Naive thymus-derived CD4-positive, alpha-beta T cell (primary cell): ENCODE measurements at regions not wholly inside any gene's neighbourhood (a gene's known extent, or its start where the extent isn't known, plus 50 kb on each side); places are given as distances from the start of the nearest gene placed in this dataset.

ENCODE experiments used
- ATAC-seq: fragments of 150-1000 bp; cut with Tn5 transposase; 2 replicates; pipeline ENCODE4 v1.10.0; 2021; ENCODE audit warnings: mild to moderate bottlenecking, moderate library complexity
- CTCF ChIA-PET: fragments of 350-600 bp; sonication (Branson Sonifier 250); formaldehyde crosslinking; loops from one replicate; lab custom pipeline; 2021; ENCODE audit warnings: antibody characterized with exemption; lab: Charles Lee
- POLR2A ChIA-PET: fragments of 350-600 bp; sonication (Branson Sonifier 250); formaldehyde crosslinking; loops from one replicate; lab custom pipeline; 2021; ENCODE audit warnings: antibody characterized with exemption, inconsistent platforms; lab: Charles Lee
- DNase-seq, 9 donors: peaks; one replicate each; pipeline versions ENCODE4 v3.0.0 to v3.0.0-alpha.2; 2020 to 2022; ENCODE audit warnings: mixed read lengths in 1 of 9
- H3K27ac ChIP-seq: one replicate; pipeline ENCODE4 v1.7.0; 2013; ENCODE audit warnings: mild to moderate bottlenecking, low read depth, low read length, moderate library complexity
- H3K27me3 ChIP-seq, 2 donors: one replicate each; pipeline ENCODE4 v1.7.0; 2013; ENCODE audit warnings: low read length in 2 of 2, mild to moderate bottlenecking in 2 of 2, moderate library complexity in 2 of 2; ENCODE audit not compliant: control insufficient read depth in 2 of 2, insufficient read depth in 2 of 2
- H3K36me3 ChIP-seq, 3 experiments: 1 replicate in 2 of 3; 2 replicates in 1 of 3; pipeline ENCODE4 v1.7.0; 2013; ENCODE audit warnings: low read length in 3 of 3, mild to moderate bottlenecking in 3 of 3, moderate library complexity in 1 of 3; ENCODE audit not compliant: insufficient read depth in 3 of 3, control insufficient read depth in 2 of 3
- H3K4me1 ChIP-seq, 2 donors: one replicate each; pipeline ENCODE4 v1.7.0; 2013; ENCODE audit warnings: low read length in 2 of 2, mild to moderate bottlenecking in 2 of 2, moderate library complexity in 1 of 2; ENCODE audit not compliant: control insufficient read depth in 2 of 2, insufficient read depth in 2 of 2
- H3K4me3 ChIP-seq: 2 replicates; pipeline ENCODE4 v1.7.0; 2013; ENCODE audit warnings: mild to moderate bottlenecking, low read length
- H3K9me3 ChIP-seq, 3 experiments: 1 replicate in 2 of 3; 2 replicates in 1 of 3; pipeline ENCODE4 v1.7.0; 2013; ENCODE audit warnings: low read length in 3 of 3; ENCODE audit not compliant: control insufficient read depth in 2 of 3
- H3K27ac Mint-ChIP-seq, 9 donors: one replicate each; pipeline ENCODE4 v1.8.0; 2020 to 2022; ENCODE audit warnings: mixed read lengths in 9 of 9, mild to moderate bottlenecking in 8 of 9, moderate library complexity in 5 of 9, inconsistent platforms in 2 of 9
- H3K27me3 Mint-ChIP-seq, 5 donors: one replicate each; pipeline ENCODE4 v1.8.0; 2021 to 2022; ENCODE audit warnings: mixed read lengths in 5 of 5, mild to moderate bottlenecking in 1 of 5
- H3K36me3 Mint-ChIP-seq, 5 donors: one replicate each; pipeline ENCODE4 v1.8.0; 2020 to 2022; ENCODE audit warnings: mixed read lengths in 5 of 5, mild to moderate bottlenecking in 3 of 5, inconsistent platforms in 1 of 5
- H3K4me1 Mint-ChIP-seq, 7 donors: one replicate each; pipeline ENCODE4 v1.8.0; 2020 to 2022; ENCODE audit warnings: mixed read lengths in 7 of 7, mild to moderate bottlenecking in 3 of 7, inconsistent platforms in 1 of 7
- H3K4me3 Mint-ChIP-seq, 10 donors: one replicate each; pipeline ENCODE4 v1.8.0; 2020 to 2022; ENCODE audit warnings: mild to moderate bottlenecking in 10 of 10, mixed read lengths in 10 of 10, moderate library complexity in 6 of 10, inconsistent platforms in 2 of 10
- H3K9me3 Mint-ChIP-seq, 11 donors: one replicate each; pipeline ENCODE4 v1.8.0; 2020 to 2022; ENCODE audit warnings: mixed read lengths in 11 of 11, mild to moderate bottlenecking in 4 of 11, inconsistent platforms in 1 of 11, moderate library complexity in 1 of 11
- intact Hi-C, 2 donors: fragments of 100-400 bp; cut with micrococcal nuclease; formaldehyde crosslinking; loops; one replicate each; pipeline ENCODE4 v1.15.1; 2023

DNA sequence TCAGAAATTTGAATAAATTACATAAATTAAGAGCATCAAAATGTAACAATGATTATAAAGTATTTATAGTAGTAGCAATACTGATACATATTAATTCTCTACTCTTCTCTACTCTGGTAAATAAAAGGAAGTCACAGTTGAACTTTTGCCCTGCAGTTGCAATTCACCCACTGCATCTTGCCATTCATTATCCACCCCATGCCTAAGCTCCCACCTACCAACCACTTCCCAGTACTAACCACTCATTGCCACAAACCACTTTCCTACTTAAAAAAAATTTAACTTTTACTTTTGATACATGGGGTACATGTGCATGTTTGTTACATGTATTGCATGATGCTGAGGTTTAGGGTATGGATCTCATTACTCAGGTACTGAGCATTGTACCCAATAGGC is 174.0 kb downstream of the RASSF9 start:
- DNase-seq: no peak
- ChIA-PET POLR2A (no interaction called here), CTCF (no interaction called here)
- Mint-ChIP-seq H3K27ac (no peak overlapping the region), H3K27me3 (no peaks in the 10 kb centered on the region), H3K4me3 (no peak overlapping the region), H3K4me1 (no peaks in the 10 kb centered on the region), H3K36me3 (peaks cover 0 to 5% (median 0%) of the 10 kb centered on the region in 5 donors), H3K9me3 (peaks cover 0 to 28% (median 9%) of the 10 kb centered on the region in 11 donors)
- no peaks in the 10 kb centered on the region for H3K4me1 ChIP-seq
- no peak overlapping the region for H3K4me3 ChIP-seq
- intact Hi-C loops: no loop called here
- H3K9me3 ChIP-seq: no peaks in the 10 kb centered on the region
- no peak for ATAC-seq
- no peaks in the 10 kb centered on the region for H3K27me3 ChIP-seq
- no peaks in the 10 kb centered on the region for H3K36me3 ChIP-seq
- no peak overlapping the region for H3K27ac ChIP-seq

- H3K9me3 Mint-ChIP-seq: peaks cover 0 to 20% (median 6%) of the 10 kb centered on the region in 11 donors
- no peak overlapping the region for H3K27ac Mint-ChIP-seq
- ChIA-PET POLR2A (no interaction called here), CTCF (no interaction called here)
- H3K27me3 Mint-ChIP-seq: no peaks in the 10 kb centered on the region
- intact Hi-C loops: no loop called here
- no peaks in the 10 kb centered on the region for H3K4me1 Mint-ChIP-seq
- no peak for ATAC-seq
- DNase-seq: no peak
- H3K27ac ChIP-seq: no peak overlapping the region
- H3K27me3 ChIP-seq: no peaks in the 10 kb centered on the region
- no peaks in the 10 kb centered on the region for H3K36me3 ChIP-seq
- H3K4me3 ChIP-seq: no peak overlapping the region
- peaks cover 0 to 5% (median 0%) of the 10 kb centered on the region in 5 donors for H3K36me3 Mint-ChIP-seq
- H3K4me1 ChIP-seq: no peaks in the 10 kb centered on the region
- no peaks in the 10 kb centered on the region for H3K9me3 ChIP-seq
- H3K4me3 Mint-ChIP-seq: no peak overlapping the region
These were observed 172.6 kb downstream of the RASSF9 start for GRCh38 chr12:85663631-85664030.

DNA sequence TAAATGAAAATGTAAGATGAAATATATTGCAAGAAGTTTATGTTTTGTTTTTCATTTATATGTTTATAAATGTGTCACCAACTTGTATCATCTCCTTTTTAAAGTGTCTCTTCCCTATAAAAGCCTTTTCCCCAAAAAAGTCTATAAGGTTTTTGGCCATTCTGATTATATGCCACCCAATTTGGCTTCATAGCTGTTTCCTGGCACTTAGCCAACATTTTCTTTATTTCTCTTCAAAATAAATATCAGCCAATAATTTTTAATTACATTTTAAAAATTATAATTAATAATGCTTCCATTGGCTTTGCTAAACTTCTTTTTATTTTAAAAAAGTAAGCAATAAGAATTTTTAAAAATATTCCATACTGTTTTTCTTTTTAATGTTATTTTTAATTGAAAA is 171.8 kb downstream of the RASSF9 start:
- Mint-ChIP-seq H3K9me3 (peaks cover 0 to 17% (median 4%) of the 10 kb centered on the region in 11 donors), H3K27ac (no peak overlapping the region), H3K4me3 (no peak overlapping the region), H3K36me3 (peaks cover 0 to 5% (median 0%) of the 10 kb centered on the region in 5 donors), H3K4me1 (no peaks in the 10 kb centered on the region), H3K27me3 (no peaks in the 10 kb centered on the region)
- Histone ChIP-seq H3K4me1 (no peaks in the 10 kb centered on the region), H3K4me3 (no peak overlapping the region), H3K9me3 (no peaks in the 10 kb centered on the region), H3K27ac (no peak overlapping the region), H3K36me3 (no peaks in the 10 kb centered on the region), H3K27me3 (no peaks in the 10 kb centered on the region)
- CTCF ChIA-PET: no interaction called here
- DNase-seq: no peak
- POLR2A ChIA-PET: no interaction called here
- intact Hi-C loops: no loop called here
- no peak for ATAC-seq

- Mint-ChIP-seq H3K4me3 (no peak overlapping the region), H3K27ac (no peak overlapping the region), H3K27me3 (no peaks in the 10 kb centered on the region), H3K9me3 (peaks cover 0 to 11% (median 0%) of the 10 kb centered on the region in 11 donors), H3K4me1 (no peaks in the 10 kb centered on the region), H3K36me3 (no peaks in the 10 kb centered on the region)
- Histone ChIP-seq H3K4me1 (no peaks in the 10 kb centered on the region), H3K4me3 (no peak overlapping the region), H3K9me3 (no peaks in the 10 kb centered on the region), H3K36me3 (no peaks in the 10 kb centered on the region), H3K27me3 (no peaks in the 10 kb centered on the region), H3K27ac (no peak overlapping the region)
- DNase-seq (no peak), ATAC-seq (no peak)
- intact Hi-C loops: no loop called here
- POLR2A ChIA-PET: no interaction called here
- CTCF ChIA-PET: no interaction called here
These were observed 166.3 kb downstream of the RASSF9 start for GRCh38 chr12:85669911-85670310.

DNA sequence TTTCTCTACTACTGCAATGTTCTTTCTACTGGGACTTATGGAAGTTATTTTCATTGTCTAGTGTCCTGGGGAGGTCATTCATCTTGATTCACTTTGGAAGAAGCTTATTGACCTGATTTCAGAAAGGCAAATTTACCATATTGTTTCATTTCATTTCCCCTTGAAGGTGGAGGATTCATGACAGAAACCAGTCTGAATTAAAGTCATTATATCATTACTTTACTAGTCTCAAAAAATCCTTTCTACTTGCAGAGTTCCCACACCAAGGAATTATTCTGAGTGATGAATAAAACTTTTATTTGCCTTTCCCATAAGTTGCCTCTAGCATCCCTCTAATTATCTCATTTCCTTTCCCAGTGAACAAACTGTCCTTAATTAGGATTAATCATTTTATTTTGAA is 163.8 kb downstream of the RASSF9 start:
- ChIA-PET CTCF (no interaction called here), POLR2A (no interaction called here)
- no peaks in the 10 kb centered on the region for H3K36me3 ChIP-seq
- Mint-ChIP-seq H3K36me3 (no peaks in the 10 kb centered on the region), H3K27me3 (no peaks in the 10 kb centered on the region), H3K9me3 (peaks cover 0 to 11% (median 2%) of the 10 kb centered on the region in 11 donors), H3K4me1 (no peaks in the 10 kb centered on the region), H3K27ac (no peak overlapping the region), H3K4me3 (no peak overlapping the region)
- no peak overlapping the region for H3K27ac ChIP-seq
- no peaks in the 10 kb centered on the region for H3K4me1 ChIP-seq
- H3K27me3 ChIP-seq: no peaks in the 10 kb centered on the region
- DNase-seq: no peak
- H3K9me3 ChIP-seq: no peaks in the 10 kb centered on the region
- intact Hi-C loops: no loop called here
- ATAC-seq: no peak
- H3K4me3 ChIP-seq: no peak overlapping the region

DNA sequence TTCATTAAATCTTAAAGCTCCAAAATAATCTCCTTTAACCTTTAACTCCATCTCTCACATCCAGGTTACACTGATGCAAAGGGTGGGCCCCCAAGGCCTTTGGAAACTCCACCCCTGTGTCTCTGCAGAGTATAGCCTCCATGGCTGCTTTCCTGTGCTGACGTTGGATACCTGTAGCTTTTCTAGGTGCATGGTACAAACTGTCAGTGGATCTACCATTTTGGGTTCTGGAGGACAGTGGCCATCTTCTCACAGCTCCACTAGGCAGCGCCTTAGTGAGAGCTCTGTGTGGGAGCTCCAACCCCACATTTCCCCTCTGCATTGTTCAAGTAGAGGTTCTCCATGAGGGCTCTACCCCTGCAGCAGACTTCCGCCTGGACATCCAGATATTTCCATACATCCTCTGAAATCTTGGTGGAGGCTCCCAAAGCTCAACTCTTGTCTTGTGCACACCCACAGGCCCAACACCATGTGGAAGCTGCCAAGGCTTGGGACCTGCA is 162.2 kb downstream of the RASSF9 start:
- peaks cover 0 to 11% (median 2%) of the 10 kb centered on the region in 11 donors for H3K9me3 Mint-ChIP-seq
- ChIA-PET POLR2A (no interaction called here), CTCF (no interaction called here)
- no peaks in the 10 kb centered on the region for H3K27me3 ChIP-seq
- no peak overlapping the region for H3K27ac ChIP-seq
- H3K36me3 ChIP-seq: no peaks in the 10 kb centered on the region
- no peaks in the 10 kb centered on the region for H3K9me3 ChIP-seq
- H3K4me1 Mint-ChIP-seq: no peaks in the 10 kb centered on the region
- H3K4me3 Mint-ChIP-seq: no peak overlapping the region
- H3K4me3 ChIP-seq: no peak overlapping the region
- no peaks in the 10 kb centered on the region for H3K27me3 Mint-ChIP-seq
- no peak for ATAC-seq
- no peak overlapping the region for H3K27ac Mint-ChIP-seq
- no peak for DNase-seq
- intact Hi-C loops: no loop called here
- no peaks in the 10 kb centered on the region for H3K4me1 ChIP-seq
- H3K36me3 Mint-ChIP-seq: no peaks in the 10 kb centered on the region

DNA sequence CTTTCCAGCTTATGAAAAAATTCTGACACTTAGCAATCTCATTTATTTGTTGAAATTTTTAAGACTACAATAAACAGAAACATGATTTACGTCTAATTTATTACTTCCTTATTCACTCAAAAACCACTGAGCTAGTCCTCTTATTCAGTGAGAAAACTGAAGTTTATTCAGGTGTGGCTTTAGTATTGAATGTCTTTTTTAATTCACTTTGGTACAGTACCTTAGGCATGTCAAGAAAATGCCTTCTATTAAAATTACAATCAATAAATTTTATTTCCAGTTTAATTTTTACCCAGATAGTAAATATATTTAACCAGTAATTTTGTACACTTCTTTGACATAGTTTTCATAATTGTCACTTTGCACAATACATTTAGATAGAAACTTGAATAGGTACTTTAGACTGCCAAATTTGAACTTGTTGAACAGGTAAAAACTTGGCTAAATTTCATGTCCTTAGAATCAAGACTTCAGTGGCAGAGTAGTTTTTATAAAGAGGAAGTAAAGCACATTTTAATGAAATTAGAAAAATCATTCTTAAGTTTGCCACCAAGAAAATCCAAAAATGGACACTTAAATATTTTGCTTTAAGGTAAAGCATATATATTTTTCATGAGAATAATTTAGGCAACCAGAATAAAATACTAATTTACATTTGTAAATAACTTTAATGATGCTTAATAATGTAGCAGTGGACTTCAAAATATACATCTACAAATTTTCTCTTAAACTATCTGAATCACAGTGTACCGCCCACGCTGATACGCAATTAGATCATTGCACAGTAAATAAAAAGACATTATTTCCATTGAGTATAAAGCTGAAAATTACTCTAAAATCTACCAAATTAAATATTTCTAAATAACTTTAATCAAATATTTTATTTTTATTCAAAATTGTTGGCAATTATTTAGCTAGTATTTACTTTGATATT is 159.1 kb downstream of the RASSF9 start:
- H3K9me3 Mint-ChIP-seq: peaks cover 3 to 17% (median 9%) of the 10 kb centered on the region in 11 donors
- CTCF ChIA-PET: no interaction called here
- ATAC-seq (no peak), DNase-seq (no peak)
- Histone ChIP-seq H3K27ac (no peak overlapping the region), H3K4me1 (no peaks in the 10 kb centered on the region), H3K36me3 (no peaks in the 10 kb centered on the region), H3K9me3 (peaks cover 0 to 9% (median 0%) of the 10 kb centered on the region in 3 experiments), H3K4me3 (no peak overlapping the region), H3K27me3 (no peaks in the 10 kb centered on the region)
- peaks cover 0 to 3% (median 0%) of the 10 kb centered on the region in 5 donors for H3K36me3 Mint-ChIP-seq
- intact Hi-C loops: no loop called here
- POLR2A ChIA-PET: no interaction called here
- H3K27me3 Mint-ChIP-seq: no peaks in the 10 kb centered on the region
- no peaks in the 10 kb centered on the region for H3K4me1 Mint-ChIP-seq
- H3K27ac Mint-ChIP-seq: no peak overlapping the region
- H3K4me3 Mint-ChIP-seq: no peak overlapping the region
